Right atrium auricular region (tissue), 2 donors: ENCODE measurements at regions not wholly inside any gene's neighbourhood (a gene's known extent, or its start where the extent isn't known, plus 50 kb on each side); places are given as distances from the start of the nearest gene placed in this dataset.

ENCODE experiments used
- DNase-seq: peaks from one replicate; pipeline ENCODE4 v3.0.0-alpha.2; 2019; ENCODE audit warnings: low spot score
- H3K27ac ChIP-seq, 2 donors: fragments of 200-600 bp; sonication (generic); 1 replicate in 1 of 2; 2 replicates in 1 of 2; pipeline ENCODE4 v1.5.1; 2016 to 2019
- H3K27me3 ChIP-seq, 2 donors: fragments of 200-600 bp; sonication (generic); one replicate each; pipeline versions ENCODE4 v1.5.1 to v1.6.0; 2017 to 2019
- H3K36me3 ChIP-seq: fragments of 200-600 bp; sonication (generic); one replicate; pipeline ENCODE4 v1.5.1; 2016
- H3K4me1 ChIP-seq, 2 donors: fragments of 200-600 bp; sonication (generic); one replicate each; pipeline versions ENCODE4 v1.5.1 to v1.6.0; 2017 to 2019
- H3K4me3 ChIP-seq, 2 donors: fragments of 200-600 bp; sonication (generic); 1 replicate in 1 of 2; 2 replicates in 1 of 2; pipeline ENCODE4 v1.5.1; 2017 to 2019; ENCODE audit warnings: mild to moderate bottlenecking in 1 of 2, moderate library complexity in 1 of 2
- H3K9me3 ChIP-seq, 2 donors: fragments of 200-600 bp; sonication (generic); one replicate each; pipeline ENCODE4 v1.5.1; 2019
- TF ChIP-seq, protein P1 (sequence below), 2 donors: fragments of 200-600 bp; sonication (generic); IDR thresholded peaks; one replicate each; pipeline ENCODE4 v1.5.1; 2019; ENCODE audit warnings: antibody characterized with exemption in 2 of 2

GRCh38 chr2:129879614-129880180 is 99.8 kb upstream of the RAB6C start:
- TF ChIP-seq, protein P1, sequence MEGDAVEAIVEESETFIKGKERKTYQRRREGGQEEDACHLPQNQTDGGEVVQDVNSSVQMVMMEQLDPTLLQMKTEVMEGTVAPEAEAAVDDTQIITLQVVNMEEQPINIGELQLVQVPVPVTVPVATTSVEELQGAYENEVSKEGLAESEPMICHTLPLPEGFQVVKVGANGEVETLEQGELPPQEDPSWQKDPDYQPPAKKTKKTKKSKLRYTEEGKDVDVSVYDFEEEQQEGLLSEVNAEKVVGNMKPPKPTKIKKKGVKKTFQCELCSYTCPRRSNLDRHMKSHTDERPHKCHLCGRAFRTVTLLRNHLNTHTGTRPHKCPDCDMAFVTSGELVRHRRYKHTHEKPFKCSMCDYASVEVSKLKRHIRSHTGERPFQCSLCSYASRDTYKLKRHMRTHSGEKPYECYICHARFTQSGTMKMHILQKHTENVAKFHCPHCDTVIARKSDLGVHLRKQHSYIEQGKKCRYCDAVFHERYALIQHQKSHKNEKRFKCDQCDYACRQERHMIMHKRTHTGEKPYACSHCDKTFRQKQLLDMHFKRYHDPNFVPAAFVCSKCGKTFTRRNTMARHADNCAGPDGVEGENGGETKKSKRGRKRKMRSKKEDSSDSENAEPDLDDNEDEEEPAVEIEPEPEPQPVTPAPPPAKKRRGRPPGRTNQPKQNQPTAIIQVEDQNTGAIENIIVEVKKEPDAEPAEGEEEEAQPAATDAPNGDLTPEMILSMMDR (IDR thresholded peaks at IDR 0.05): no peak
- Histone ChIP-seq H3K4me3 (no peak overlapping the region), H3K4me1 (peaks cover 0 to 15% of the 10 kb centered on the region in 2 donors), H3K27me3 (no peaks in the 10 kb centered on the region), H3K9me3 (no peaks in the 10 kb centered on the region), H3K36me3 (no peaks in the 10 kb centered on the region), H3K27ac (no peak overlapping the region)
- DNase-seq: peak; percentile 42

DNA sequence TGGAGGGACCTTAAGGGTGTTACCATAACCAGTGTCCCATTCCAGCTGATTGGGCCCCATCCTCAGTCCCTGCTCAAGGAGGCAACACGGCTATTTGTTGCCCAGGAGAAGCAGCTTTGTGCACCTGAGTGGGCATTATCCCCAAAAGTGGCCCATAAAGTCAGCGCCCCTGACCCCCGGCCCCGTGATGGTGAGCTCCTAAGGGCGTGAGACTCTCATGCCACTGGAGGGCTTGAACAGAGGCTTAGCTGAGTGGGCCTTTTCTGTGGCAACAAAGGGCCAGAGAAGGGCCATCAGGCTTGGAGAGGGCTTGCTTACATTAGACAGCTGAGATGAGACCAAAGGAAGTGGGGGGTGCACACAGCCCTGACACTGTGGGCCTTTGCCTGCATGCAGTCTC is 99.2 kb upstream of the RAB6C start:
- H3K36me3 ChIP-seq: no peaks in the 10 kb centered on the region
- H3K27ac ChIP-seq: no peak overlapping the region
- no peaks in the 10 kb centered on the region for H3K9me3 ChIP-seq
- no peaks in the 10 kb centered on the region for H3K27me3 ChIP-seq
- TF ChIP-seq, protein P1 (IDR thresholded peaks at IDR 0.05): no peak
- peaks cover 0 to 15% of the 10 kb centered on the region in 2 donors for H3K4me1 ChIP-seq
- peak; percentile 47 for DNase-seq
- H3K4me3 ChIP-seq: no peak overlapping the region

- no peaks in the 10 kb centered on the region for H3K9me3 ChIP-seq
- peaks cover 0 to 15% of the 10 kb centered on the region in 2 donors for H3K4me1 ChIP-seq
- TF ChIP-seq, protein P1 (IDR thresholded peaks at IDR 0.05): no peak
- no peaks in the 10 kb centered on the region for H3K36me3 ChIP-seq
- H3K27me3 ChIP-seq: no peaks in the 10 kb centered on the region
- no peak overlapping the region for H3K27ac ChIP-seq
- DNase-seq: peak; percentile 53
- H3K4me3 ChIP-seq: no peak overlapping the region
Measured at GRCh38 chr2:129880971-129881370, 98.5 kb upstream of the RAB6C start.

DNA sequence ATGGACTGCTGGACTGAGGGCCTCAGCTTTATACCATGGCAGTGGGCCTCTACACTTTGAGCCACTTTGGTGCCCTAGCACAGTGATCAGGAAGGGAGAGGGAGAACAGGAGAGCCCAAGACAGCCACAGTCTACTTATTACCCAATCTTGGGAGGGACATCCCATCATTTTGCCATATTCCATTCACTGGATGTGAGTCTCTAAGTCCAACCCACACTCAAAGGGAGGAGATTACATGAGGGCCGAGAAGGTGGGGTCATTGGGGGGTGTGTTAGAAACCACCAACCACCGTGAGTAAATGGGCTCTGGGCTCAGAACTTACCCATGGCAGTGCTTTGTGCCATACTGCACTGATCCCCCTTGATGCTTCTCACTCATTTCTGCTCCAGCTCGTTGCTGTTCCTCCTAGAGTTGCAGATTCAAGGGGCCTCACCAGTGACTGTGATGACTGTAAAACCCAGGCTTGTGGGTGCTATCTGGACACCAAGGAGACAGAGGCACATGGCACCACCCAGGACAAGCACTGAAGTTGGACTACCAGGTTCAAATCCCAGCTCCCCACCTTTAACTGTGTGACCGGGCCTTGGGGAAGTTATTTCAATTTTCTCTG is 97.6 kb upstream of the RAB6C start:
- H3K27me3 ChIP-seq: no peaks in the 10 kb centered on the region
- no peaks in the 10 kb centered on the region for H3K36me3 ChIP-seq
- no peak overlapping the region for H3K4me3 ChIP-seq
- H3K27ac ChIP-seq: no peak overlapping the region
- H3K9me3 ChIP-seq: no peaks in the 10 kb centered on the region
- TF ChIP-seq, protein P1 (IDR thresholded peaks at IDR 0.05): no peak
- peaks cover 0 to 9% of the 10 kb centered on the region in 2 donors for H3K4me1 ChIP-seq
- DNase-seq: no peak

DNA sequence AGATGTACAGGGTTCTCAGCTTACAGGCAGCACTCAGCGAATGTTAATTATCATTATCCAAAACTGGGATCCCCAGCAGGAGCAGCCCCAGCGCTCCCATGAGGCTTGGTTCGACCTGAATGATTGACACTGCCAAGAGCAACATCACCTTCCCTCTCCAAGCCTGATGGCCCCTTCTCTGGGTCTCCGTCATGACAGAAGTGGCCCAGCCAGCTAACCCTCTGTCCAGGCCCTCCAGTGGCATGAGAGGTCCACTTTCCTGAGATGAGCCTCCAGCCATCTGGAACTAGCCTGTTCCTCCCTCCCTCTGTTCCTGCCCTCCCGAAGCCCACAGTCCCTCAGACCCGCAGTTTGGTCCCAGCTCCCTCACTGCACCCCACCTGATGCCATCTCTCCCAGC is 97.0 kb upstream of the RAB6C start:
- Histone ChIP-seq H3K4me3 (no peak overlapping the region), H3K9me3 (no peaks in the 10 kb centered on the region), H3K36me3 (no peaks in the 10 kb centered on the region), H3K4me1 (peaks cover 0 to 8% of the 10 kb centered on the region in 2 donors), H3K27me3 (no peaks in the 10 kb centered on the region), H3K27ac (no peak overlapping the region)
- DNase-seq: no peak
- TF ChIP-seq, protein P1 (IDR thresholded peaks at IDR 0.05): no peak

GRCh38 chr2:129883121-129883520 is 96.3 kb upstream of the RAB6C start:
- no peak overlapping the region for H3K27ac ChIP-seq
- H3K9me3 ChIP-seq: no peaks in the 10 kb centered on the region
- H3K27me3 ChIP-seq: no peaks in the 10 kb centered on the region
- TF ChIP-seq, protein P1 (IDR thresholded peaks at IDR 0.05): no peak
- H3K36me3 ChIP-seq: no peaks in the 10 kb centered on the region
- DNase-seq: no peak
- H3K4me3 ChIP-seq: no peak overlapping the region
- peaks cover 0 to 4% of the 10 kb centered on the region in 2 donors for H3K4me1 ChIP-seq
